Stimulated activated CD4-positive, alpha-beta T cell treated with anti-CD3 and anti-CD28 coated beads, TNF-alpha, amount 100 ng/mL, for 48 hours (primary cell): ENCODE measurements at regions not wholly inside any gene's neighbourhood (a gene's known extent, or its start where the extent isn't known, plus 50 kb on each side); places are given as distances from the start of the nearest gene placed in this dataset.
"Not testable (repeated sequence)": the region's sequence is repeated elsewhere in the genome, so short reads cannot be mapped to it uniquely, and the experiment has no call there.

ENCODE experiments used
- DNase-seq, 3 donors: peaks; one replicate each; pipeline ENCODE4 v3.0.0-alpha.2; 2020; ENCODE audit warnings: low read depth in 3 of 3

DNA sequence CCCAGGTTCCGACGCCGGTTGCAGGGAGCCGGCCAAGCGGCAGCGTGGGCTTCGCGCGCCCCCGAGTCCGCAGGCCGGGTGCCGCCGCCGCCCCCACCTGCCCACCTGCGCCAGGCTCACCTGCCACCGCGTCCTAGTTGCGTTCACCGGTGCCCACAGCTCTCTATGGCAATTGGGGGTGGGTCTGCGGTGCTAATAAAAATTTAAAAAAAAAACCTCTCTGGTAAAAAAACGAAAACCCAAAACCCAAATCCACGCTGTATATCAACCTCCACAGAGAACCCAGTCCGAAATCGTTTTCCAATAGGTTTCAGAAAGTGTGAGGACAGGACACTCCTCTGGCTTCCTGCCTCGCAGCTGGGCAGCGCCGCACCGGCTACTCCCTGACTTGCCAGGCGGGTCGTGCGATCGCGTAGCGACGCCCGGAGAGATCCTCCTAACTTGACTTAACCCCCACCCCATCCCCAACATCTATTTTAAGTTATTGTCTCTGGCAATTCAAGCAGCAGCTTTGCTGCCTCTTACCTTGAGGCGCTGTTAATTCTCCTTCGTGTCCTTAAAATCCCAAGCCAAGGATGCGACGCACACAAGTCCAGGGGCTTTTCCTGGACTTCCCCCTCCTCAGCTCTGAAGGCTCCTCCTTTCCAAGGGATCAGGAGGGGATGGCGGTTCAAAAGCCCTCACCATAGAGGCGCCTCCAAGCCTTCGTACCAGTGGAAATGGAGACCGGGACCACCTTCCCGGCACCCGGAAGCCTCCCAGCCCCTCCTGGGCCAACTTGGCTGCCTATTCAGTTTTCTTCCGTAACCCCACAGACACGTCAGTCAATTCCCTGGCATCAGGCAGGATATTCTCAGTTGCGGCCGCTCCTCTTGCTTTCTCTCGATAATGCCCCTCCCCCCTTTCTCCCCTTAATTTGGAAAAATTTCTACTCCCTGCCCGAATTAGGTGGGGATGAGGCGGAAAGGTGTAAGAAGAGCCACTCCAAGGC is 1639.4 kb upstream of the C9orf72 start:
- no peak for DNase-seq

- DNase-seq = no peak
Measured at GRCh38 chr9:29213417-29214153, 1640.3 kb upstream of the C9orf72 start, which contains the start of gene LINGO2. Gene LINGO2, minus strand, starts transcription at chr9:29213601.

DNA sequence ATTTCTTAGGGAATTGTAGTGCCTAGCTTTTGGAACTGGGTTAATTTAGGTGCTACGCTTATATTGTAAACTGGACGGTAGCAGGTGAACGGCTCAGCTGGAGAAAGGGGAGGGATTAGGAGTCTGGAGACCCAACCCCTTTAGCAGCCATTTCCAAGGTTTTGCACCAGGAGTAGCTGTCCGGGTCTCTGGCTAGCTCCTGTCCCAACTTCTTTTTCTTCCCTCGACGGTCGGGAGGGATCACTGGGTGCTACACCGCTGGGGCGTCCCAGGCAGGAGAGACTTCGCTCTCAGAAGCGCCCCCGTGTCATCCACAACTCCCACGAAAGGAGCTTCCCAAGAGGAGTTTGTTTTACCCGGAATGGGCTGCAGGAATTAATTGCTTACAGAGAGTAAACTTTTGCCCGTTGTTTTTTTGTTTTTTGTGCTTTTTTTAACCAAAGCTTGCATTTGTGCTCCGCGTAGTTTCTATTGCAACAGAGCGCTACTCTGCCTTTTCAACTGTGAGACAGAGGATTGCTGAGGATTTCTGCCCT is 1640.9 kb upstream of the C9orf72 start:
- no peak for DNase-seq

DNA sequence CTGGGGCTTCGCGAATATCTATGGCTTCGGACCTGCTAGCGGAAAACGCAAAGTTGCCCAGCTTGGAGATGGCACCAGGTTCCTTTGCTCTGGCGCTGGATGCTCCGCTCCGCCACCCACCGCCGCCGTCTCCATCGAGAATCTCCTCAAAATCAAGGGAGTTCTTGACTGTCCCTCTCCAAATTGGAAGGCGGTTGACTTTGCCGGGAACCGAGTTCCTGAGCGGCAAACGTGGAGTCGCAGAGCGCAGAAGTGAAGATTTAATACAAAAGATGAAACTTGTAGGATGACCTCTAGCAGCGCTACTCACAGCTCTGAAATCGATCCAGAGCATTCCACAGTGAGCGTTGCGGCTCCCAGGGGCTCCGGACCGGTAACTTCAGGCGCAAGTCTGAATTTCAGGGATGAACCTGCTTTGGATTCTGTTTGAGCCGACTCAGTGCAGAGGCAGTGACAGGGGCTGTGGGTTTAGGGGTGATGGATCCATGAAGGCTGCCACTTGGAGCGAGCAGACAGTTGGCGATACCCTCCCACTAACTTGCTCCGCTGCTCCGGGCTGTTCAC is 1641.5 kb upstream of the C9orf72 start:
- no peak for DNase-seq

DNA sequence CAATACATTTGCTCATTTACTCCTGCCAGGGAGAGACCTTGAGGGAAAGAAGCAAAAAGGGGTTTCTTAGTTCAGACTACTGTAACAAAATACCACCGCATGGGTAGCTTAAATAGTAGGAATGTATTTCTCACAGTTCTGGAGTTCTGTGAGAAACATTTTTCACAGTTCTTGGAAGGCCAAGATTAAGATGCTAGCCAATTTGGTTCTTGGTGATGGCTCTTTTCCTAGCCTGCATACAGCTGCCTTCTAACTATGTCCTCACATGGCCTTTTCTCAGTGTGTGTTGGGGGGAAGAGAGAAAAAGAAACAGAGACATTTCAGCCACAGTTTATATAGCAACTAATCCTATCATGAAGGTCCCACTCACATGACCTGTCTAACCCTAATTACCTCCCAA is 1644.7 kb upstream of the C9orf72 start:
- no peak for DNase-seq

- DNase-seq = no peak
Measured at GRCh38 chr9:29220596-29221251, 1647.4 kb upstream of the C9orf72 start.

DNA sequence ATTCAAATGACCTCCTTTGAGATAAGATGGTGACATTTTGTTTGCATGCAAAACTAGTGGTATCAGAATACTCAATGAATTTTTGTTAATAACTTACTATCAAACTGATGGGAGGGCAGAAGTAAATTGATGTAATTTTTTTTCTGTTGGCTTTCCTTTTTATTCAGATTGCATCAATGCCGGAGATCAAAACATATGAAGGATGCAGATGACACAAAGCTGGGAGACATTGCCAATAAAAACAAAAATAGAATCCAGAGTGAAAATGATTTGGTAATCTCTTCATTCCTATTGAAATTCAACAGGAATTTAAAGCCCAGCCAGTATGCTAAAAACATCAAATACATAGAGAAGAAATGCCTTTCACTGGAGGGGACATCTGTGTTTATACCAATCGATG is 1655.3 kb upstream of the C9orf72 start:
- no peak for DNase-seq

GRCh38 chr9:29230931-29231330 is 1657.7 kb upstream of the C9orf72 start:
- no peak for DNase-seq

DNA sequence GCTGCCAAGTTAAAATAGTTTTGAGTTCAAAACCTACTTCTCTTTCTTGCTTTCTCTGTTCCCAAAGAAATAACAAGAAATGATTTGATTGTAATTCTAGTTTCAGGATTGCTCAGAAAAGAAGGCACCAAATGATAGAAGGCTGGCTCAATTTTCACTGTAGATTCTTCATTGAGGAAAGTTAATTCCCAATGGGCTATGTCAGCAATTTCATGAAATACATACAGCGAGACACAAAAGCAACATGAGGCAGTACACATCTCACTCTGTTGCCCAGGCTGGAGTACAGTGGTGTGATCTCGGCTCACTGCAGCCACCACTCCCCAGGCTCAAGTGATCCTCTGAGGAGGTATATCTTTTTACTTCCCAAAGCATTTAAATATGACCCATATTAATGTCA is 1659.9 kb upstream of the C9orf72 start:
- no peak for DNase-seq

DNA sequence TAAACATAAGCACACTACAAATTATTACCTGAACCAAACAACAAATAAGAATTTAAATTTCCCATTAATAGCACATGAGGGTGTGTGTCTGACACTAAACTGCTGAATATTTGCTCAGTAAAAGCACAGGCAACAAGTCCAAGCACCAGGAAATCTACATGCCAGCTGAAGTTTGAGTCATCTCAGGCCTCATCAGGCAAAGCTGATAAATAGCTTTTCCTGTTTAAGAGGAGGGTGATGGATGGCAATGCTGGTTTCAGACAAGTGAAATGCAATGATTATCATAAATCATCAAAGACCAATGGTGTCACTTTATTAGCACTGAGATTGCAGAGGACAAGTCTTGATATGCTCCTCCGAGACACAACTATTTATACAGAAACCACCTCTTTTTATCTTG is 1668.0 kb upstream of the C9orf72 start:
- no peak for DNase-seq

DNA sequence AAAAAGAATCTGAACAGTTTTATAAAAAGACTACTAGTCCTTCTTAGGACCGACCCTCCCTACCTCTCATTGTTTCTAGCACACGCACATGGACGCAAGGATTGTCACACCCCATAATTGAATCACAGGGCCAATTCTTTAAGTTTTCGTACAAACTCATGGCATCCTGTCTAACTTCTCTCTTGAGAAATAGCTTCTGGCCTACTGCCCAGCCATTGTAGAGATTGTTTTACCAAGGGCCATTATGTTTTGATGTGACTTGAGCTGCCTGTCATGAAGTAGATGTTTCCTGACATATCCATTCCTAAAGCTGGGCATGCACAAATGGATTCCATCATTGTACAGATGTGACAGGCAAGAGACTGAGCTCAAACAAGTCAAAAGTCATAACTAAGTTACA is 1672.1 kb upstream of the C9orf72 start:
- DNase-seq = no peak

DNA sequence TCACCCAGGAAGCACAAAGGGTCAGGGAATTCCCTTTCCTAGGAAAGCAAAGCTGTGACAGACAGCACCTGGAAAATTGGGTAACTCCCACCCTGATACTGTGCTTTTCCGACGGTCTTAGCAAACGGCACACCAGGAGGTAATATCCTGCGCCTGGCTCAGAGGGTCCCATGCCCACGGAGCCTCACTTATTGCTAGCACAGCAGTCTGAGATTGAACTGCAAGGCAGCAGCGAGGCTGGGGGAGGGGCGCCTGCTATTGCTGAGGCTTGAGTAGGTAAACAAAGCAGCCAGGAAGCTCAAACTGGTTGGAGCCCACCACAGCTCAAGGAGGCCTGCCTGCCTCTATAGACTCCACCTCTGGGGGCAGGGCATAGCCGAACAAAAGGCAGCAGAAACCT is 1697.1 kb upstream of the C9orf72 start:
- DNase-seq = not testable (repeated sequence)

GRCh38 chr9:29282121-29282520 is 1708.8 kb upstream of the C9orf72 start:
- DNase-seq = no peak

GRCh38 chr9:29285818-29286217 is 1712.5 kb upstream of the C9orf72 start:
- no peak for DNase-seq

DNA sequence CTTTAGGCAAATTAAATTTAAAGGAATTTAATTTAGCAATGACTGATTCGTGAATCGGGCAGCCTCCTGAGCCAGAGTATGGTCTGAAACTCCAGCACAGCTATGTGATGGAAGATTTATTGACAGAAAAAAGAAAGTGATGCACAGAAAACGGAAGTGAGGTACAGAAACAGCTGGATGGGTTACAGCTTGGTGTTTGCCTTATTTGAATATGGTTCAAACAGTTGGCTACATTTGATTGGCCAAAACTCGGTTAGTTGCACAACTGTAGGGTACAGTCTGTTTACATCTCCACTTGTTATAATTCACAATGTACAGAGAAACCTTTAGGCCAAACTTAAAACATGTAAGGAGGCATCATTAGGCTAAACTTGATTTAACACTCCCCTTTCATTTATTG is 1716.1 kb upstream of the C9orf72 start:
- DNase-seq = no peak

- no peak for DNase-seq
Measured at GRCh38 chr9:29290516-29290915, 1717.2 kb upstream of the C9orf72 start.

DNA sequence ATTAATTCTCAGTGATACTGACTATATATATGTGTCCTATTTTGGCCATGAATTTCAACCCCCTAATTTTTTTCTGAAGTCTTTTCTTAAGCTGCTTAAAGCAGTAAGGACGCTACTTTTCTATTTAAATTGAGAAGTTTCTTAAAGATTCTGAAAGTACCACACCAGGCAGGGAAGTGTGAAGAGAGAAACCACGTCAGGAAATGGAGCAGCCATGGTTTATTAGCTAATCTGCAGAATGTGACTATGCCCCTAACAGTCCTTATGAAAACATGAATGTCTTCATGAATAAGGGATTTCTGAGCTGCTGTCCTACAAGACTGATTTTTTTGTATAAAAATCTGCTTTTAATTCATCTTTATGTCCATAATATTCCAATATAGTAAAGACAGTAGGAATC is 1724.3 kb upstream of the C9orf72 start:
- DNase-seq = no peak

- no peak for DNase-seq
Measured at GRCh38 chr9:29311221-29311620, 1737.9 kb upstream of the C9orf72 start.

- DNase-seq = no peak
Measured at GRCh38 chr9:29312327-29312726, 1739.0 kb upstream of the C9orf72 start.

- no peak for DNase-seq
Measured at GRCh38 chr9:29319736-29320513, 1746.6 kb upstream of the C9orf72 start.

DNA sequence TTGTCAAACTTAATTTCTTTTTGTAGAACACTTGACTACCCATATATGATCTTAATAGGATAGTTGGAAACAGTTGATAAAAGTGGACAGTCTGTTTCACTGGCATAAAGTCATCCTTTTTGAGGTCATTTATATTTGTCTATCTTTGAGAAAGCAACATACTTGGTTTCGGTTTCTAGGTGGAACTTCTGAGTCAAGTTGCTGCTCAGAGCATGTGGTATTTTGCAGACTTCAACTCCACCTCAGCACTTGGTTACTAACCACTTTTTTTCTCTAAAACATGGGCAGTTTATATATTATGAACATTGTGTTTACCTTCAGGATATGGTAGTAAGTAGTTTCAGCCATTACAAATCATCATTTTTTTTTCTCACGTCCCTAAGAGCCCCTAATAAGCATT is 1749.0 kb upstream of the C9orf72 start:
- no peak for DNase-seq
